Trophoblast cell (in vitro differentiated cells and primary cell): ENCODE measurements at regions not wholly inside any gene's neighbourhood (a gene's known extent, or its start where the extent isn't known, plus 50 kb on each side); places are given as distances from the start of the nearest gene placed in this dataset.

Source experiments
- DNase-seq, 2 donors: peaks; one replicate each; pipeline ENCODE4 v3.0.0-alpha.2; 2016
- H2AFZ ChIP-seq: 2 replicates; pipeline ENCODE4 v1.6.1; 2013; ENCODE audit warnings: low read length, moderate library complexity, mild to moderate bottlenecking; ENCODE audit not compliant: insufficient read depth, poor library complexity
- H2AK5ac ChIP-seq: 2 replicates; pipeline ENCODE4 v1.6.1; 2013; ENCODE audit warnings: mild to moderate bottlenecking, low read length
- H2BK120ac ChIP-seq: 2 replicates; pipeline ENCODE4 v1.6.1; 2013; ENCODE audit warnings: low read length, mild to moderate bottlenecking, moderate library complexity; ENCODE audit not compliant: insufficient read depth, poor library complexity
- H2BK12ac ChIP-seq: 2 replicates; pipeline ENCODE4 v1.6.1; 2013; ENCODE audit warnings: mild to moderate bottlenecking, low read length, moderate library complexity
- H2BK5ac ChIP-seq: 2 replicates; pipeline ENCODE4 v1.6.1; 2013; ENCODE audit warnings: low read length, low read depth, moderate library complexity, mild to moderate bottlenecking; ENCODE audit not compliant: poor library complexity
- H3K14ac ChIP-seq: 2 replicates; pipeline ENCODE4 v1.6.1; 2013; ENCODE audit warnings: mild to moderate bottlenecking, low read length
- H3K18ac ChIP-seq: 2 replicates; pipeline ENCODE4 v1.6.1; 2013; ENCODE audit warnings: mild to moderate bottlenecking, low read length
- H3K23ac ChIP-seq: 2 replicates; pipeline ENCODE4 v1.6.1; 2013; ENCODE audit warnings: low read length
- H3K27ac ChIP-seq: 2 replicates; pipeline ENCODE4 v1.5.1; 2013; ENCODE audit warnings: low read depth, mild to moderate bottlenecking, inconsistent platforms, low read length, moderate library complexity
- H3K27me3 ChIP-seq: 2 replicates; pipeline ENCODE4 v1.6.1; 2013; ENCODE audit warnings: inconsistent platforms, mild to moderate bottlenecking, low read length, moderate library complexity; ENCODE audit not compliant: insufficient read depth
- H3K36me3 ChIP-seq, 2 experiments: 1 replicate in 1 of 2; 2 replicates in 1 of 2; pipeline ENCODE4 v1.6.1; 2013; ENCODE audit warnings: low read length in 2 of 2, mild to moderate bottlenecking in 2 of 2, moderate library complexity in 1 of 2; ENCODE audit not compliant: insufficient read depth in 2 of 2, control insufficient read depth in 1 of 2
- H3K4ac ChIP-seq: 2 replicates; pipeline ENCODE4 v1.6.1; 2013; ENCODE audit warnings: low read depth, mild to moderate bottlenecking, low read length, moderate library complexity
- H3K4me1 ChIP-seq, 2 experiments: 1 replicate in 1 of 2; 2 replicates in 1 of 2; pipeline ENCODE4 v1.6.1; 2013; ENCODE audit warnings: low read length in 2 of 2, mild to moderate bottlenecking in 2 of 2, moderate library complexity in 1 of 2; ENCODE audit not compliant: insufficient read depth in 2 of 2, control insufficient read depth in 1 of 2
- H3K4me2 ChIP-seq: 2 replicates; pipeline ENCODE4 v1.6.1; 2013; ENCODE audit warnings: inconsistent platforms, mild to moderate bottlenecking, low read length, moderate library complexity
- H3K4me3 ChIP-seq: 2 replicates; pipeline ENCODE4 v1.5.1; 2013; ENCODE audit warnings: mild to moderate bottlenecking, low read depth, low read length, inconsistent platforms
- H3K79me1 ChIP-seq: one replicate; pipeline ENCODE4 v1.6.1; 2013; ENCODE audit warnings: low read length
- H3K79me2 ChIP-seq: 2 replicates; pipeline ENCODE4 v1.6.1; 2013; ENCODE audit warnings: low read length, mild to moderate bottlenecking; ENCODE audit not compliant: control insufficient read depth, insufficient read depth, poor library complexity
- H3K9ac ChIP-seq: 2 replicates; pipeline ENCODE4 v1.6.1; 2013; ENCODE audit warnings: mild to moderate bottlenecking, low read length
- H3K9me3 ChIP-seq: 2 replicates; pipeline ENCODE4 v1.6.1; 2013; ENCODE audit warnings: low read depth, mild to moderate bottlenecking, control low read depth, inconsistent platforms, low read length; ENCODE audit not compliant: insufficient read depth
- H4K12ac ChIP-seq: 2 replicates; pipeline ENCODE4 v1.6.1; 2013; ENCODE audit warnings: low read depth, mild to moderate bottlenecking, low read length, moderate library complexity
- H4K8ac ChIP-seq: 2 replicates; pipeline ENCODE4 v1.6.1; 2013; ENCODE audit warnings: low read depth, mild to moderate bottlenecking, low read length, moderate library complexity
- H4K91ac ChIP-seq: one replicate; pipeline ENCODE4 v1.6.1; 2013; ENCODE audit warnings: low read depth, mild to moderate bottlenecking, low read length, moderate library complexity
- WGBS: extraction: QIAGEN DNeasy Blood & Tissue Kit; methylation state at CpG from one replicate; pipeline ENCODE4 v1.1.7; 2013; ENCODE audit warnings: missing lambda C conversion rate; ENCODE audit not compliant: insufficient read length, insufficient coverage; ENCODE audit errors: extremely low coverage; 5-methylcytosine and 5-hydroxymethylcytosine counted together

GRCh38 chr2:136225950-136226835 lies 108.2 kb upstream of the CXCR4 start:
- Histone ChIP-seq H4K12ac (no peak overlapping the region), H4K8ac (no peak overlapping the region), H3K36me3 (no peaks in the 10 kb centered on the region), H3K4ac (no peak overlapping the region), H3K23ac (no peak overlapping the region), H3K18ac (no peak overlapping the region), H3K79me1 (no peaks in the 10 kb centered on the region), H4K91ac (no peak overlapping the region), H3K27ac (no peak overlapping the region), H3K79me2 (no peaks in the 10 kb centered on the region), H2BK12ac (no peak overlapping the region), H3K27me3 (no peaks in the 10 kb centered on the region), H3K4me3 (no peak overlapping the region), H3K4me2 (no peak overlapping the region), H3K9ac (no peak overlapping the region), H2AFZ (no peak overlapping the region), H3K4me1 (peaks cover 9 to 14% of the 10 kb centered on the region in 2 experiments), H3K14ac (no peak overlapping the region), H2BK120ac (no peak overlapping the region), H3K9me3 (no peaks in the 10 kb centered on the region), H2BK5ac (no peak overlapping the region), H2AK5ac (no peak overlapping the region)
- no CpG with 5 or more reads among the region's 7 CpGs for WGBS
- DNase-seq = no peak

- H3K14ac ChIP-seq = no peak overlapping the region
- H3K23ac ChIP-seq = no peak overlapping the region
- no peaks in the 10 kb centered on the region for H3K27me3 ChIP-seq
- H2BK5ac ChIP-seq = no peak overlapping the region
- H3K4me2 ChIP-seq = no peak overlapping the region
- H2BK12ac ChIP-seq = no peak overlapping the region
- H3K79me1 ChIP-seq = peaks cover 2% of the 10 kb centered on the region
- H2AFZ ChIP-seq = no peak overlapping the region
- H4K8ac ChIP-seq = no peak overlapping the region
- H4K91ac ChIP-seq = no peak overlapping the region
- no peak overlapping the region for H2AK5ac ChIP-seq
- no peak overlapping the region for H3K4me3 ChIP-seq
- no peaks in the 10 kb centered on the region for H3K79me2 ChIP-seq
- peaks cover 13 to 18% of the 10 kb centered on the region in 2 experiments for H3K4me1 ChIP-seq
- no peak overlapping the region for H4K12ac ChIP-seq
- H3K36me3 ChIP-seq = no peaks in the 10 kb centered on the region
- no peak overlapping the region for H3K9ac ChIP-seq
- no peaks in the 10 kb centered on the region for H3K9me3 ChIP-seq
- WGBS = no CpG with 5 or more reads among the region's 7 CpGs
- no peak overlapping the region for H3K27ac ChIP-seq
- no peak overlapping the region for H2BK120ac ChIP-seq
- H3K18ac ChIP-seq = no peak overlapping the region
- no peak for DNase-seq
- H3K4ac ChIP-seq = no peak overlapping the region
Observed at GRCh38 chr2:136223274-136223673, 105.3 kb upstream of the CXCR4 start.

- H2AK5ac ChIP-seq = no peak overlapping the region
- no peaks in the 10 kb centered on the region for H3K9me3 ChIP-seq
- H3K27me3 ChIP-seq = no peaks in the 10 kb centered on the region
- H4K91ac ChIP-seq = no peak overlapping the region
- H3K9ac ChIP-seq = no peak overlapping the region
- no peak overlapping the region for H3K14ac ChIP-seq
- H3K79me2 ChIP-seq = no peaks in the 10 kb centered on the region
- no peak overlapping the region for H2BK120ac ChIP-seq
- H4K8ac ChIP-seq = no peak overlapping the region
- no peak overlapping the region for H3K23ac ChIP-seq
- H3K4me3 ChIP-seq = no peak overlapping the region
- no peak overlapping the region for H3K18ac ChIP-seq
- H3K27ac ChIP-seq = no peak overlapping the region
- peaks cover 2% of the 10 kb centered on the region for H3K79me1 ChIP-seq
- no peaks in the 10 kb centered on the region for H3K36me3 ChIP-seq
- WGBS = no CpG with 5 or more reads among the region's 5 CpGs
- no peak overlapping the region for H2AFZ ChIP-seq
- no peak overlapping the region for H3K4me2 ChIP-seq
- peak in 1 of 2 donors; percentile 9 for DNase-seq
- H4K12ac ChIP-seq = no peak overlapping the region
- H2BK12ac ChIP-seq = no peak overlapping the region
- H2BK5ac ChIP-seq = no peak overlapping the region
- no peak overlapping the region for H3K4ac ChIP-seq
- H3K4me1 ChIP-seq = peaks cover 13 to 18% of the 10 kb centered on the region in 2 experiments
Observed at GRCh38 chr2:136222862-136223261, 104.9 kb upstream of the CXCR4 start.

GRCh38 chr2:136221026-136221425 lies 103.1 kb upstream of the CXCR4 start:
- Histone ChIP-seq H2BK5ac (no peak overlapping the region), H3K9ac (no peak overlapping the region), H3K27me3 (no peaks in the 10 kb centered on the region), H3K79me1 (peaks cover 2% of the 10 kb centered on the region), H4K91ac (no peak overlapping the region), H4K12ac (no peak overlapping the region), H3K4me2 (no peak overlapping the region), H2BK12ac (no peak overlapping the region), H3K36me3 (no peaks in the 10 kb centered on the region), H3K9me3 (no peaks in the 10 kb centered on the region), H4K8ac (no peak overlapping the region), H3K79me2 (no peaks in the 10 kb centered on the region), H2AK5ac (no peak overlapping the region), H3K27ac (no peak overlapping the region), H3K4me1 (peaks cover 13% of the 10 kb centered on the region in 2 experiments), H2AFZ (no peak overlapping the region), H3K18ac (no peak overlapping the region), H3K14ac (no peak overlapping the region), H3K4me3 (no peak overlapping the region), H3K4ac (no peak overlapping the region), H3K23ac (no peak overlapping the region), H2BK120ac (no peak overlapping the region)
- no CpG with 5 or more reads among the region's 3 CpGs for WGBS
- DNase-seq = no peak
